GM13977 (cell line): ENCODE measurements at regions not wholly inside any gene's neighbourhood (a gene's known extent, or its start where the extent isn't known, plus 50 kb on each side); places are given as distances from the start of the nearest gene placed in this dataset.

Experiments used
- DNase-seq: peaks from one replicate; pipeline ENCODE4 v3.0.0; 2012; ENCODE audit warnings: low spot score
- in situ Hi-C: fragments of 300-500 bp; cut with MboI; formaldehyde crosslinking; loops from one replicate; pipeline ENCODE4 v1.12.0; 2022; ENCODE audit warnings: low sequenced_read_pairs, low pct_unique_long_range_greater_than_20kb, mixed read lengths, inconsistent platforms; ENCODE audit not compliant: unreplicated experiment
- TF ChIP-seq, protein P1 (sequence below): IDR thresholded peaks from 2 replicates; pipeline ENCODE4 v1.5.1; 2012; ENCODE audit warnings: mild to moderate bottlenecking, control low read depth; ENCODE audit not compliant: insufficient read depth; ENCODE audit errors: extremely low read depth, missing control alignments

DNA sequence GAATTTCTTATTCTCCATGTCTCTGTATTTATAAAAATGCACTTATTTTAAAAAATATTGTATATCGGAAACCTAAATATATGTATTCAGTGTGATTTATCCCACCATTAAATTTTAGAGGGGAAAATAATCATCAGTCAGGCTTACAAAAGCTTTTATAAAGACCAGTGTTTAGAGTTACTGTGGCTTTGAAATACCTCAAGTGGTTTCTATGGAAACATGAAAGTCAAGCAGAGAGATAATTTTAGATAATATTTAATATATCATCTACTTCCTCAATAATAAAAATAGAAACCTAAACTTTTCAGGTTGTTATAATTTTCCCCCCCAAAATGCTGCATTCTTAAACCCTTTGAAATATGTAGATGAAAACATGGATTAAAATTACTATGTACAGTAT is 332.9 kb upstream of the PITX2 start:
- in situ Hi-C loops, result loop anchor here (25.0 kb wide), 1 partner anchor 318 kb away; no protein-coding TSS in a partner anchor
- TF ChIP-seq, protein P1, sequence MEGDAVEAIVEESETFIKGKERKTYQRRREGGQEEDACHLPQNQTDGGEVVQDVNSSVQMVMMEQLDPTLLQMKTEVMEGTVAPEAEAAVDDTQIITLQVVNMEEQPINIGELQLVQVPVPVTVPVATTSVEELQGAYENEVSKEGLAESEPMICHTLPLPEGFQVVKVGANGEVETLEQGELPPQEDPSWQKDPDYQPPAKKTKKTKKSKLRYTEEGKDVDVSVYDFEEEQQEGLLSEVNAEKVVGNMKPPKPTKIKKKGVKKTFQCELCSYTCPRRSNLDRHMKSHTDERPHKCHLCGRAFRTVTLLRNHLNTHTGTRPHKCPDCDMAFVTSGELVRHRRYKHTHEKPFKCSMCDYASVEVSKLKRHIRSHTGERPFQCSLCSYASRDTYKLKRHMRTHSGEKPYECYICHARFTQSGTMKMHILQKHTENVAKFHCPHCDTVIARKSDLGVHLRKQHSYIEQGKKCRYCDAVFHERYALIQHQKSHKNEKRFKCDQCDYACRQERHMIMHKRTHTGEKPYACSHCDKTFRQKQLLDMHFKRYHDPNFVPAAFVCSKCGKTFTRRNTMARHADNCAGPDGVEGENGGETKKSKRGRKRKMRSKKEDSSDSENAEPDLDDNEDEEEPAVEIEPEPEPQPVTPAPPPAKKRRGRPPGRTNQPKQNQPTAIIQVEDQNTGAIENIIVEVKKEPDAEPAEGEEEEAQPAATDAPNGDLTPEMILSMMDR, result no peak
- DNase-seq, result no peak

GRCh38 chr4:110959041-110959643 is 336.3 kb upstream of the PITX2 start:
- TF ChIP-seq, protein P1, result peak; percentile 40
- in situ Hi-C loops, result loop anchor here (25.0 kb wide), 1 partner anchor 322 kb away; no protein-coding TSS in a partner anchor
- DNase-seq, result no peak

GRCh38 chr4:110961066-110961465 is 338.2 kb upstream of the PITX2 start:
- in situ Hi-C loops, result loop anchor here (25.0 kb wide), 1 partner anchor 324 kb away; no protein-coding TSS in a partner anchor
- no peak for DNase-seq
- TF ChIP-seq, protein P1, result no peak

DNA sequence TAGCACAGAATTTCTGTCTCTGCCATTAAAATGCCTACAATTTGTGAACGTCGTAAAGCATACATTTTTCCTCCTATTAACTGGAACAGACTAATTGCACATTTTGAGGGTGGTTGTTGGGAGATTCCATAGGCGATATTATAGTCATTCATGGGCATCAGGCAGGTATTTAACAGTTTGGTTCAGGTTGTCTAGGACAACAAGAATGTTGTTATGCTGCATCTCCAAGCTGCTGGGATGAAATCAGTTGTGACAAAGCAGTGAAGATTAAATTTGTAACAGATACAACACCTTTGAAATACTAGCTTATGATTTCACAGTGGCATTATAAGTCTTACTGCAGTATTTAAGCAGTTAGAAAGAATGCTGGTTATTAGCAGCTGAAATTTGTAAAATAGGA is 339.7 kb upstream of the PITX2 start:
- TF ChIP-seq, protein P1, result no peak
- in situ Hi-C loops, result loop anchor here (25.0 kb wide), 1 partner anchor 325 kb away; no protein-coding TSS in a partner anchor
- no peak for DNase-seq

DNA sequence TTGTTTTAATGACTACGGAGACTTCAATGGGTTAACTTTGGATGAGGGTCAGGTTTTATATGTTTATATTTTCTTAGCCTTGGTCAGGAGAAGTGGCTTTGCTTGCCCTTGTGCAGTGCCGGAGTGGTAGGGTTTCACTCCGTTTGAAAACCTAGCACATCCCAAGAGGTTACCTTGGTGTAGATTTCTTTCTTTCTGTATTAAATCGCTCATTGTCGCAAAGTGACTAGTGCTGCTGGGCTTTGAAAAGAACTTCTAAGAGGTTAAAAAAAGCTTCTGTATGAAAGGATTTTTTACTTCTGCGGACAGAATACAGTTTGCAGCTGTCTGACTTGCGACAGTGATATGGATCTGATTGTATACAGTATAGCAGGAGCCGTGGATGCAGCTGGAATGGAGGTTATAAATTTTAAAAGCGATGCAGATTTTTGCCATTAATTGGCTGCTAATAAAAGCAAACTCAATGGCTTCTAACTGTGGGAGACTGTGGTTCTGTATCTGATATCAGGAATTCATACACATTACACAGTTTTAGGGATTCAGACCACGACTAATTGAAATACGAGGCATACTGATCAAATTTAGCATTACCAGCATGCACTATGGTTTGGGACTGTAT is 340.9 kb upstream of the PITX2 start:
- TF ChIP-seq, protein P1, result no peak
- no peak for DNase-seq
- in situ Hi-C loops, result loop anchor here (25.0 kb wide), 1 partner anchor 326 kb away; no protein-coding TSS in a partner anchor

DNA sequence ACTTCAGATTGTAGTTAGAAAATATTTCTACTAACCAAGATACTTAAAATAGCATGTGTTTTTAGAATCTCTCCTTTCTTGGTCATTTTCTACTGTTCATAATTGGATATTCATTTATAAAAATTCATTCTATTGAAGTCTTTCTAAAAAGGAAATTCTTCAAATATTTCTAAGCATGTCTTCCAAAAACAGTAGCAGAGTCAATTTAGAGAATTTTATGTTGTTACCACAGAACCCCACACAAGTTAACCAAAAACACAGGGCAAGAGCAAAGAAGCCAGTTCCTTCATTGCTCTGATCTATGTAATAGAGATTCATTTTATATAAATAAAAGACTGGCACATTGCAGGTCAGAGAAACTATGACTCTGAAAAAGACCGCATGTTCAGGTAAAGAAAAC is 345.1 kb upstream of the PITX2 start:
- DNase-seq, result no peak
- TF ChIP-seq, protein P1, result no peak
- in situ Hi-C loops, result loop anchor here (25.0 kb wide), 1 partner anchor 331 kb away; no protein-coding TSS in a partner anchor
